ENCODE measurements at regions not wholly inside any gene's neighbourhood (a gene's known extent, or its start where the extent isn't known, plus 50 kb on each side); places are given as distances from the start of the nearest gene placed in this dataset.

- DNase-seq (ENCODE audit: low read depth) = no peak
- no peak overlapping the region for H3K4me3 ChIP-seq (ENCODE audit: low read length)
- TF ChIP-seq CTCF (conservative IDR thresholded peaks at IDR 0.05; ENCODE audit: low read depth, low read length) = no peak
Measured at GRCh38 chr20:54710341-54710740, 234.9 kb downstream of the DOK5 start.

- DNase-seq (ENCODE audit: low read depth) = no peak
- H3K4me3 ChIP-seq (ENCODE audit: low read length) = no peak overlapping the region
- no peak for TF ChIP-seq CTCF (conservative IDR thresholded peaks at IDR 0.05; ENCODE audit: low read depth, low read length)
Measured at GRCh38 chr20:54708229-54708628, 232.8 kb downstream of the DOK5 start.

- H3K4me3 ChIP-seq (ENCODE audit: low read length) = no peak overlapping the region
- DNase-seq (ENCODE audit: low read depth) = no peak
- no peak for TF ChIP-seq CTCF (conservative IDR thresholded peaks at IDR 0.05; ENCODE audit: low read depth, low read length)
Measured at GRCh38 chr20:54707801-54708200, 232.4 kb downstream of the DOK5 start.

- no peak overlapping the region for H3K4me3 ChIP-seq (ENCODE audit: low read length)
- no peak for TF ChIP-seq CTCF (conservative IDR thresholded peaks at IDR 0.05; ENCODE audit: low read depth, low read length)
- DNase-seq (ENCODE audit: low read depth) = no peak
Measured at GRCh38 chr20:54706581-54706980, 231.2 kb downstream of the DOK5 start.

GRCh38 chr20:54704032-54704635 lies 228.7 kb downstream of the DOK5 start:
- DNase-seq (ENCODE audit: low read depth) = no peak
- no peak overlapping the region for H3K4me3 ChIP-seq (ENCODE audit: low read length)
- no peak for TF ChIP-seq CTCF (conservative IDR thresholded peaks at IDR 0.05; ENCODE audit: low read depth, low read length)

Measured in retinal pigment epithelial cell (primary cell).